ENCODE measurements at regions not wholly inside any gene's neighbourhood (a gene's known extent, or its start where the extent isn't known, plus 50 kb on each side); places are given as distances from the start of the nearest gene placed in this dataset.
A peak's percentile ranks its signal among the peaks of the same experiment; 100 is the strongest.

GRCh38 chr6:21305893-21306332 is 287.6 kb upstream of the SOX4 start:
- no peak; the same call in 1 of the 2 replicates for TF ChIP-seq CTCF (IDR thresholded peaks at IDR 0.05; ENCODE audit: low read depth, low read length)

GRCh38 chr6:21306546-21306945 is 287.0 kb upstream of the SOX4 start:
- no peak for DNase-seq (ENCODE audit: extremely low read depth, low read depth)
- TF ChIP-seq CTCF (IDR thresholded peaks at IDR 0.05; ENCODE audit: low read depth, low read length): no peak

More at GRCh38 chr6:21305893-21306332, 287.6 kb upstream of the SOX4 start:
- DNase-seq (ENCODE audit: extremely low read depth, low read depth): peak; percentile 20

GRCh38 chr6:21309807-21310221 is 283.7 kb upstream of the SOX4 start:
- DNase-seq (ENCODE audit: extremely low read depth, low read depth): no peak
- no peak for TF ChIP-seq CTCF (IDR thresholded peaks at IDR 0.05; ENCODE audit: low read depth, low read length)

GRCh38 chr6:21310568-21311140 is 282.9 kb upstream of the SOX4 start:
- DNase-seq (ENCODE audit: extremely low read depth, low read depth): no peak
- TF ChIP-seq CTCF (IDR thresholded peaks at IDR 0.05; ENCODE audit: low read depth, low read length): no peak

GRCh38 chr6:21312118-21312517 is 281.4 kb upstream of the SOX4 start:
- no peak for TF ChIP-seq CTCF (IDR thresholded peaks at IDR 0.05; ENCODE audit: low read depth, low read length)
- no peak for DNase-seq (ENCODE audit: extremely low read depth, low read depth)

GRCh38 chr6:21317642-21318041 is 275.9 kb upstream of the SOX4 start:
- TF ChIP-seq CTCF (IDR thresholded peaks at IDR 0.05; ENCODE audit: low read depth, low read length): no peak

GRCh38 chr6:21321076-21321475 is 272.5 kb upstream of the SOX4 start:
- no peak for DNase-seq (ENCODE audit: extremely low read depth, low read depth)
- TF ChIP-seq CTCF (IDR thresholded peaks at IDR 0.05; ENCODE audit: low read depth, low read length): no peak

More at GRCh38 chr6:21317642-21318041, 275.9 kb upstream of the SOX4 start:
- DNase-seq (ENCODE audit: extremely low read depth, low read depth): no peak
